Nephron progenitor cell (in vitro differentiated cells): ENCODE measurements at regions not wholly inside any gene's neighbourhood (a gene's known extent, or its start where the extent isn't known, plus 50 kb on each side); places are given as distances from the start of the nearest gene placed in this dataset.

ENCODE experiments used
- DNase-seq: peaks from one replicate; pipeline ENCODE4 v3.0.0; 2021
- H3K27ac Mint-ChIP-seq: 2 replicates; pipeline ENCODE4 v1.8.0; 2021; ENCODE audit warnings: mild to moderate bottlenecking, moderate library complexity, mixed read lengths
- H3K27me3 Mint-ChIP-seq: 2 replicates; pipeline ENCODE4 v1.8.0; 2021; ENCODE audit warnings: mild to moderate bottlenecking, low read depth, mixed read lengths; ENCODE audit not compliant: poor library complexity
- H3K36me3 Mint-ChIP-seq: 2 replicates; pipeline ENCODE4 v1.8.0; 2021; ENCODE audit warnings: low read depth, mixed read lengths
- H3K4me1 Mint-ChIP-seq: 2 replicates; pipeline ENCODE4 v1.8.0; 2021; ENCODE audit warnings: mixed read lengths
- H3K4me3 Mint-ChIP-seq: 2 replicates; pipeline ENCODE4 v1.8.0; 2021; ENCODE audit warnings: mild to moderate bottlenecking, moderate library complexity, mixed read lengths
- H3K9me3 Mint-ChIP-seq: 2 replicates; pipeline ENCODE4 v1.8.0; 2021; ENCODE audit warnings: mild to moderate bottlenecking, moderate library complexity, mixed read lengths
- TF ChIP-seq, protein P1 (sequence below): fragments of 200-600 bp; sonication (generic); IDR thresholded peaks from 2 replicates; pipeline ENCODE4 v1.5.0; 2021; ENCODE audit warnings: antibody characterized with exemption

DNA sequence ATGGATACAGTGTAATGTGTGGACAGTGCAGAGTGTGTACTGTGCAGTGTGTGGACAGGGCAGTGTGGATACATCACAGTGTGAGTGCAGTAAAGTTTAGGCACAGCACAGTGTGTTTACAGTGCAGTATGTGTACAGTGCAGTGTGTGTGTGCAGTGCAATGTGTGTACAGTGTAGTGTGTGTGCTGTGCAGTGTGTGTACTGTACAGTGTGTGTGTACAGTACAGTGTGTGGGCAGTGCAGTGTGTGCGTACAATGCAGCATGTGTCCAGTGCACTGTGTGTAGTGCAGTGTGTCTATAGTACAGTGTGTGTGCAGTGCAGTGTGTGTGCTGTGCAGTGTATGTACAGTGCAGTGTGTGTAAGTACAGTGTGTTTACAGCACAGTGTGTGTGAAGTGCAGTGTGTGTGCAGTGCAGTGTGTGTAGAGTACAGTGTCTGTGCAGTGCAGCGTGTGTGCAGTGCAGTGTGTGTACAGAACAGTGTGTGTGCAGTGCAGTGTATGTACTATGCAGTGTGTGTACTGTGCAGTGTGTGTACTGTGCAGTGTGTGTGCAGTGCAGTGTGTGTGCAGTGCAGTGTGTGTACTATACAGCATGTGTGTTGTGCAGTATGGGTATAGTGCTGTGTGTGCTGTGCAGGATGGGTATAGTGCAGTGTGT, 385.2 kb downstream of the KIF16B start:
- Mint-ChIP-seq H3K27ac (no peak overlapping the region), H3K36me3 (no peaks in the 10 kb centered on the region), H3K27me3 (peaks cover 4% of the 10 kb centered on the region), H3K4me1 (no peaks in the 10 kb centered on the region), H3K4me3 (no peak overlapping the region), H3K9me3 (no peaks in the 10 kb centered on the region)
- TF ChIP-seq, protein P1, sequence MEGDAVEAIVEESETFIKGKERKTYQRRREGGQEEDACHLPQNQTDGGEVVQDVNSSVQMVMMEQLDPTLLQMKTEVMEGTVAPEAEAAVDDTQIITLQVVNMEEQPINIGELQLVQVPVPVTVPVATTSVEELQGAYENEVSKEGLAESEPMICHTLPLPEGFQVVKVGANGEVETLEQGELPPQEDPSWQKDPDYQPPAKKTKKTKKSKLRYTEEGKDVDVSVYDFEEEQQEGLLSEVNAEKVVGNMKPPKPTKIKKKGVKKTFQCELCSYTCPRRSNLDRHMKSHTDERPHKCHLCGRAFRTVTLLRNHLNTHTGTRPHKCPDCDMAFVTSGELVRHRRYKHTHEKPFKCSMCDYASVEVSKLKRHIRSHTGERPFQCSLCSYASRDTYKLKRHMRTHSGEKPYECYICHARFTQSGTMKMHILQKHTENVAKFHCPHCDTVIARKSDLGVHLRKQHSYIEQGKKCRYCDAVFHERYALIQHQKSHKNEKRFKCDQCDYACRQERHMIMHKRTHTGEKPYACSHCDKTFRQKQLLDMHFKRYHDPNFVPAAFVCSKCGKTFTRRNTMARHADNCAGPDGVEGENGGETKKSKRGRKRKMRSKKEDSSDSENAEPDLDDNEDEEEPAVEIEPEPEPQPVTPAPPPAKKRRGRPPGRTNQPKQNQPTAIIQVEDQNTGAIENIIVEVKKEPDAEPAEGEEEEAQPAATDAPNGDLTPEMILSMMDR: no peak
- DNase-seq: no peak

GRCh38 chr20:16179919-16180318, 393.3 kb downstream of the KIF16B start:
- DNase-seq: no peak
- TF ChIP-seq, protein P1: no peak
- Mint-ChIP-seq H3K4me1 (no peaks in the 10 kb centered on the region), H3K4me3 (no peak overlapping the region), H3K27me3 (no peaks in the 10 kb centered on the region), H3K9me3 (peaks cover 8% of the 10 kb centered on the region), H3K36me3 (peaks cover 5% of the 10 kb centered on the region), H3K27ac (no peak overlapping the region)

DNA sequence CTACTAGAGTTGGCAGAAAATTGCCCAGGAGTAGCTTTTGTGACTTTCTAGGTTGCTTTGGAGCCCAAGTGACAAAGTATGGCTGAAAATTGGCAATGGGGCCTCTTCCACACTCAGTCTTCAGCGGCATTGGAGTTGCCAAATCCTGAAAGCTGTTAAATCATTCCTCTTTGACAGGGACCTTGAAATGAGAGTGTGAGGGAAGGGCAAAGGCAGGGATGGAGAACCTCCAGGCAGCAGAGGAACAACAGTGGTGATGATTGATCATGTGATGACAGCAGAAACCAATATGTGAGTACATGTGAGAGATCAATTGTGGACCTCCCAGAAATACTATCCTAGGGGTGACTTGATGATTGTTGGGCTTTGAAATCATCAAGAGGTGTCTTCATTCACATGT, 393.9 kb downstream of the KIF16B start:
- no peaks in the 10 kb centered on the region for H3K27me3 Mint-ChIP-seq

DNA sequence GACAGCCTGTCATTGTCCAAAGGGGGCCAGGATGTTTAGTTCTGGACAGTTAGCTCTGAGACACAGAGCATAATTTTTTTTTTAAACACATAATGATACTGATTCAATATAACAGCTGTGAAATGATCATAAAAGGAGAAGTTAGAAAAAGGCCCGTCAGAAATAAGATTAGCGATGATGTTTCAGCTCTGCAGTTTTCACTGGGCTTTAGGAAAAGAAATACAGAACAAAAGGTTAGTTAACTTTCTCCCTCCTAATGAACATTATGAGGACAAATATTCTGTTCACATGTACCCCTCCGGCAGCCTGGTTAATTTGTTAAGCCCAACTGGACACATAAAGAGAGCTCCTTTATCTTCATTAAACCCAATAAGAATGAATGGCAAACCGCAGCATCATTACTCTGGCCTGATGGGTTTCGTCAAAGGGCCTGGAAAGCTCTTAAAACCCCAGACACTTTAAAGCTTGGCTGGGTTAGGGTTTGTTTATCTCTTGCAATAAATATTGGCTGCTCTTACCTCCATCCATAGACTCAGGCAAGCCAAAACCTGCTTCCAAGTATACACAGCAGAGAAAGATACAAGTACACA, 394.6 kb downstream of the KIF16B start:
- no peaks in the 10 kb centered on the region for H3K4me1 Mint-ChIP-seq
- no peak overlapping the region for H3K4me3 Mint-ChIP-seq
- peaks cover 5% of the 10 kb centered on the region for H3K36me3 Mint-ChIP-seq
- no peak overlapping the region for H3K27ac Mint-ChIP-seq
- H3K9me3 Mint-ChIP-seq: peaks cover 8% of the 10 kb centered on the region
- DNase-seq: no peak
- no peaks in the 10 kb centered on the region for H3K27me3 Mint-ChIP-seq
- TF ChIP-seq, protein P1: no peak

More for the DNA sequence above, 393.9 kb downstream of the KIF16B start:
- DNase-seq: no peak
- Mint-ChIP-seq H3K36me3 (peaks cover 5% of the 10 kb centered on the region), H3K4me3 (no peak overlapping the region), H3K4me1 (no peaks in the 10 kb centered on the region), H3K27ac (no peak overlapping the region), H3K9me3 (peaks cover 8% of the 10 kb centered on the region)
- TF ChIP-seq, protein P1: no peak

GRCh38 chr20:16175322-16175961, 397.8 kb downstream of the KIF16B start:
- no peaks in the 10 kb centered on the region for H3K4me1 Mint-ChIP-seq

More at GRCh38 chr20:16175322-16175961, 397.8 kb downstream of the KIF16B start:
- DNase-seq: no peak
- Mint-ChIP-seq H3K36me3 (peaks cover 5% of the 10 kb centered on the region), H3K27me3 (peaks cover 4% of the 10 kb centered on the region), H3K4me3 (no peak overlapping the region), H3K27ac (no peak overlapping the region), H3K9me3 (peaks cover 8% of the 10 kb centered on the region)
- TF ChIP-seq, protein P1: no peak
